GM18505 (cell line): ENCODE measurements at regions not wholly inside any gene's neighbourhood (a gene's known extent, or its start where the extent isn't known, plus 50 kb on each side); places are given as distances from the start of the nearest gene placed in this dataset.

Experiments used
- ATAC-seq: cut with Tn5 transposase; IDR thresholded peaks from one replicate; pipeline ENCODE4 v1.9.1; 2021; ENCODE audit not compliant: unreplicated experiment
- POLR2A ChIP-seq: IDR thresholded peaks from 4 replicates; pipeline ENCODE4 v1.6.1; 2011; ENCODE audit warnings: borderline replicate concordance; ENCODE audit not compliant: insufficient read depth, insufficient read length; ENCODE audit errors: extremely low read depth

DNA sequence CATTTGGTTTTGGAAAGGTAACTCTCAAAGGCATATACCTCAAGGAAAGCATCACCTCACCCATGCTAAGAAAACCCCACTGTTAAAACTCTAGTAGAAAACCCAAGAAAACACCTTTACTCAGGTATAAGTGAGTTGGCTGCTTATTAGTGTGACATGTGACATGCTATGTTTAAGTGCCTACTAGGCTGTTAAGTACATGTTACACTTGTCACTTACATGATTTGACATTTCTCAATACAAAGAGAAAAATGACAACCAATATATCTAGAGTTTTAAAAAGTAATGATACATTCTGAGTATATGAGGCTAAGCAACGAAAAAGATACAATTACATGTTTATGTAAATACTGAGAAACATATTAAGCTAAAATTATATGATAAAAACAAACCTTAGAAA is 1548.3 kb upstream of the TENM3 start:
- TF ChIP-seq POLR2A: no peak

DNA sequence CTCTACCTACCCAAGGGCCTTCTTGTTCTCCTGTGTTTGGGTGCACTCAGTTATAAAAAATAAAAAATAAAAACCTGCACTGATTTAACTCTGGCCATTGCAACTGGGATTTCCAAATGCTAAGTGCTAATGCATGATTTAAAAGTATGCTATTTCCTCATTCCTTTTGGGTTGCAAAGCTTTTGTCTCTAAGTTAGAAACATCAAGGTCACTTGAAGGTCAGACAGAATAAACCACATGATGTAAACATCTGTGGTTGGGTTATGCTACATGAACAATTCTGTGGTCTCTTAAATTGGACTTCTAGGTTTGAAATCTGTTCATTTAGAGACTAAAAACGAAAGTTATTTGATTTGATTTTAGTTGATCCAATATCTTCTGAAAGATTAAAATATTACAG is 1547.4 kb upstream of the TENM3 start:
- TF ChIP-seq POLR2A: no peak

More for the DNA sequence above, 1548.3 kb upstream of the TENM3 start:
- ATAC-seq: no peak

DNA sequence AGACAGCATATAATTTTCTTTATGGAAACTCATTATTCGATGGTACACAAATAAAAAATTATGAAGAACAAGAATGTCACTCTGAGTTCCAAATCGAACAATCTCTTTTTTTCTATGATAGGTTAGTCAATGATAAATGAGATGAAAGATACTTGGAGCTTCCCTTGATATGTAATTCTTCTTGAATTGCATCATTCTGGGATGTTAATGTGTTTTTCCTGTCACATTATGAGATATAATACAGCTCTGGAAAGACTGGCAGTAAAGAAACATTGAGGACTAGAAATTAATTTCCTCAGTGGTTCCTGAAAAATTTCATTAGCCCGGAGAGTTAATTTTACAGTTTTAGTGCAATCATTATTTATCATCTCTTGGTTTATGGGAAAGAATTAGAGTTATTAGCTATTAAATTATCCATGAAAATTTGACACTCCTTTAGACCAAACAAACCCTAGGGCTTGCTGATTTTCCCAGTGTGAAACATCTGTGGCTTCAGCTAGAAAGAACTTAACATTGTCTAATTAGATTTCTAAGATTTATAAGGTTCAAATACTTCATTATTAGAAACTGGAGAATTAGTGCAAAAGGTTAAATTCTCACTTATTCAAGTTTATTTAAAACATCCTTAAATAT is 1546.6 kb upstream of the TENM3 start:
- ATAC-seq: no peak
- no peak for TF ChIP-seq POLR2A

More for the DNA sequence above, 1547.4 kb upstream of the TENM3 start:
- ATAC-seq: no peak

DNA sequence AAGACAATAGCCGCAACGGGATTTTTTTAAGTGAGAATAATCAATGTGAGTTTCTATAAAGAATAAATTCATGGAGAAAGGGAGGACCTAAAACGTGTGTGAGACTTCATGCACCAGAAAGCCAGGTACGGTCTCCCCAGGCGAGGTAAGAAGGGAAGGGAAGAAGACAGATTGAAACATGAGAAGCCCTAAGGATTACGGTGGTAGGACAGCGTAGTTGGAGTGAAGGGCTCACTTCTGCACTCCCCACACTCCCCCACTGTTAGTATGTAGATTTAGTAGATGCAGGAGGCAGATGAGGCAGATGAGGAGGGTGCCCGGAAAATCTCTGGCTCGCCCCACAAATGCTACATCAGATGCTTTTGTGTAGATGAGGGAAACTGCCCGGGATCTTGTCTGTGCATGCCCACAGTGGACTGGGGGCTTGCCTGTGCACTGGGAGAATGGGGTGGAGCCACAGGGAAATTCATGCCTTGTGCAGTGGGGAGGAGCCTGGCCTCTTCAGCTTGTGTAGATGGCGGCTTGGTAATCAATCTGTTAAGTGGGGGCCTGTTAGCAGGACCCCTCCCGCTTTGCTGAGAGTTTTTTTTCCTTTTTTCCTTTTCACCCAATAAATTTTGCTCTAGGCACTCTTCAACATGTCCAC is 1544.5 kb upstream of the TENM3 start:
- no peak for ATAC-seq

DNA sequence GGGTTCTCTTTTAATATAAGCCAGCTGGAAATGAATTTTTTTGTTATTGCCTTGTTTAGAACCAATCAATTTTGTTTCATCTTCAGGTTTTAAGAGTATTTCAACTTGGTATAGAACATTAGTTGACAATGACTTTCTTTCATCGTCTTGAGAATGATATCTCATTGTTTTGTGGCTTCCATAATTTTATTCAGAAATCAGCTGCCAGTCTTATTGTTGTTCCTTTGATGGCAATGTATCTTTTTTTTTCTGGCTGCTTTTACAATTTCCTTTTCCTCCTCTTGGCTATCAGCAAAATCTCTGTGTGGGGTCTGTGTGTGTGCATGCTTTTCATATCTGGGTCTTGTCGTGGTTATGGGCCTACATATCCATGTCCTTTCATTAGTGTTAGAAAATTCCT is 1536.4 kb upstream of the TENM3 start:
- ATAC-seq: no peak
- TF ChIP-seq POLR2A: no peak

More for the DNA sequence above, 1544.5 kb upstream of the TENM3 start:
- TF ChIP-seq POLR2A: no peak

DNA sequence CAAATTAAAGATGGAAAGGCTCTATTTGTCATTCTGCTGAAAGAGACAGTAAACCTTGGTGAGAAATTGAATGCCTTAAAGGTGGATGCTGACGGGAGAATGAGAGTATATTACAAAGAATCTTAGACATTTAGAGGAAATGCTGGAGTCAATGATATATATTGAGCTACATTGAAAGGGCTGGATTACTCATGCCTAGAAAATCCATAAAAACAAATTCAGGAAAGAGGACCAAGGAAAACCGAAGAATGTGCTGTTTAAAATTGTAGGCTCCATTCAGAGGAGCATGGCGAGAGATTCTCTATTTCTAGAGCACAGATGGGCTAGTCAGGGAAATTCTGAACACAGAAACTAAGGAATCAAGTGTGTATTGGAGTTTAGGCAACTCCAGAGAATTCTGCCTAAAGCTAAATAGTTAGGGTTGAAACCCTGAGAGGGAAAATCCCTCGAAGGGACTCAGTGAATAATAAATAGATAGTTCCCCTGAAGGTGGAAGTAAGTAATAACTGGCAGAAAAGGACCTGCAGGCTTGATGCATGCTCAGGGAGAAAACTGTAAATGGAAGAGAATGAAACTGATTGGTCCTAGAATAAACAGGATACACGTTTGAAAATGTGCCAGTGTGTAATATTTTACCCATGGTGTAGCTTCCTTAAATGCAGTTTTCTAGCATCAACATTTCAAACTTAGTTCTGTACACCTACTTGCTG is 1532.4 kb upstream of the TENM3 start:
- no peak for ATAC-seq
- no peak for TF ChIP-seq POLR2A

DNA sequence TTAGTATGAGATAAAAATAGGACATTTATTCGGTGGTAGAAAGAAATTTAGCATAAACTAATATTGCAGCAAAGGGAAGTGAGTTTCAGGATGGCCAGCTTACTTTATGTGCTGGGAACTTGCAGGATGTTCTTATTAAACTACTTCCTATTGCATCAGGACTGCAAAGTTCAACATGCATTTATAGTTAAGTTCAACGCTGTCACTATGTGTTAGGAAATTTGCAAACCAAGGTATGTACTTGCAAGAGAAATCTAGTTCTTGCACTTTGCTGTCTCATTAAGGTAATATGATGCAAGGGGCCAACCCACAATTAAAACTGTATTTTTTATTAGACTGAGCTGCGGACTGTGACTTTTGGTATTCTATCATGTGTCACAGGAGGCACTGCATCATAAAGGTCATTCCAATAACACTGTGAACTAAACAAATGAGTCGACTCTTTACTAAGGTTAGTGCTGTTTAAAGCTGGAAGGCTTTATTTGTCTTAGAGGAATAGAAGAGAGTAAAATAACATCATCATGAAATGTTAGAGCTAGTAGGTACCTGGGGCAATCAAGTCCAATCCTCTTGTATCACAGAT is 1525.7 kb upstream of the TENM3 start:
- no peak for ATAC-seq
- no peak for TF ChIP-seq POLR2A

DNA sequence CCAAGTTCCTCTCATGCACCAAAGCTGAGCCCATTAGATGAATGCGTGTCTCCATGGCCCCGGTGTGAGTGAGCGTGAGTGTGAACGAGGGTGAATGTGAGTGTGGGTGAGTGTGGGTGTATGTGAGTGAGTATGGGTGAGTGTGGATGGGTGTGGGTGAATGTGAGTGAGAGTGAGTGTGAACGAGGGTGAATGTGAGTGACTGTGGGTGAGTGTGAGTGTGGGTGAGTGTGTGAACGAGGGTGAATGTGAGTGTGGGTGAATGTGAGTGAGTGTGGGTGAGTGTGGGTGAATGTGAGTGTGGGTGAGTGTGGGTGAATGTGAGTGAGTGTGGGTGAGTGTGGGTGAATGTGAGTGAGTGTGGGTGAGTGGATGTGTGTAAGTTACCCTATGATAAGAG is 1521.8 kb upstream of the TENM3 start:
- ATAC-seq: no peak
- TF ChIP-seq POLR2A: no peak

DNA sequence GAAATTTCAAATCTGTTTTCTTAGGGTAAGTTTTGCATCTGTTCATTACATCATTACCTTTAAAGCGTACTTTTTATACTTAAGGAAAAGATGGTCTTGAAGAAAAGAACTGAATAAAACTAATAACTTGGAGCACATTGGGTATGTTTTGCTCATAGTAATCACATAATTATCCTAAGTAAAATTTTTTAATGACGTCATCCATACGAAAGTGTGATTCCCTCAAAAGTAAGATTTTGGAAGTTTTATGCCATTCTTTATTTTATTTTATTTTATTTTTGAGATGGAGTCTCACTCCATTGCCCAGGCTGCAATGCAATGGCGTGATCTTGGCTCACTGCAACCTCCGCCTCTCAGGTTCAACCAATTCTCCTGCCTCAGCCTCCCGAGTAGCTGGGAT is 1516.6 kb upstream of the TENM3 start:
- no peak for ATAC-seq
- no peak for TF ChIP-seq POLR2A

DNA sequence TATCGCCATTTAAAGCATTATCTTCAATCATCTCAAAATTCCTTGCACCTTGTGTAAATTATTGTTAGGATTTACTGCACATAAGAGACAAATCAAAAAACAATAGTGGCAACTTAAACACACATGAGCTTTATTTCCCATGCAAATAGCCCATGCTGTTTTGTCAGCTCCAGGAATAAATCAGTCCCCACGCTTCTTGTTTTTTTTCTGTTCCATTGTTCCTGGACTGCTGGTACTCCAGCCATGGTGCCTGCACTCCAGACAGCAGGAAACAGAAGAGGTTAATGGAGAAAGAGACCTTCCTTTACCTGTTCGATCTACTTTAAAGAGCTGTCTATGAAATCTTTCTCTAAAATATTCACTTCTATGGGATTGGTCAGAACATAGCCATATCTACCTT is 1515.7 kb upstream of the TENM3 start:
- no peak for TF ChIP-seq POLR2A
- no peak for ATAC-seq

DNA sequence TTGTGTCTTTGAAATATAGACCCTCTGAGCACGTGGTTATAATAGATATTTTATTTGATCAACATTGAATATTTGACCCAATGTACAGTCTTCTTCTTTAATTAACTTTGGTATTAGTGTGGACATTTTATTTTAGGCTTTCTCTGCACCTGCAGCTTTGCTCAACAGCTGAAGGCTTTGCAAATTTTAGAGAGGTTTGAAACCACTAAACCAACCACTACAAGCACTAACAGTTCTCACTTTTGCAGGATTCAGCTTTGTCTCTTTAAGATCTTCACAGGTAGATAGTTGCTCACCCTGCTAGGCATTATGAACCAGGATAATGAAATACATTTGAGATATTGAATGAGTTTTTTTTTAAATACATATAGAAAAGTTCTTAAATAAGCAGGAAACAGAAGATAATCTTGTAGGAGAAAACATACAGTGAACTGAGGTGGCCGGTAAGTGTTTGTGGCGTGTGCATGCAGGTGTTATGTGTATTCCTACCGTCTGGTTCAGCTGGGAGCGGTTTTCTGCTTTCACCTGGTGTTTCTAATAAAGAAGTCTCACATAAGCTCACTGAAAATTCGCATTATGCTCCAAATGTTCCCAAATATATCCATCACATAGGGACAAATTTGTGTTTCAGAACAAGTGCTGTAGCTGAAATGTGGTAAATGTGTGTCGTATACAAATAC is 1508.3 kb upstream of the TENM3 start:
- ATAC-seq: no peak
- TF ChIP-seq POLR2A: no peak

DNA sequence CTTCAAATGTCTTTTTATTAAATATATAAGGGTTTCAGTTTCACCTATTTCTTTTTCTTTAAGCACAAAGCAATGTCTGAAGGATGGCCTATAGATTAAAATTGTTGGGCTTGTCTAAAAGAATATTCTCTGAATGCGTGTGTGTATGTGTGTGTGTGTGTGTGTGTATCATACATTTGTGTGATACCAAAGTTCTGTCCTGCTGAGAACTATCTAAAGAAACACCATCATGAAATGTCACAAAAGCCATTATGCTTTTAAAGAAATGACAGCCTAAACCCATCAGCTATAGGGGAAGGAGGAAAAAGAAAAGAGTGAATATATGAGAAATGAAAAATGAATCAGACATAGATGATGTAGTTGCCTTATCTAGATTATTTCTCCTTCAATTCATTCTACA is 1501.5 kb upstream of the TENM3 start:
- no peak for ATAC-seq
- TF ChIP-seq POLR2A: no peak

DNA sequence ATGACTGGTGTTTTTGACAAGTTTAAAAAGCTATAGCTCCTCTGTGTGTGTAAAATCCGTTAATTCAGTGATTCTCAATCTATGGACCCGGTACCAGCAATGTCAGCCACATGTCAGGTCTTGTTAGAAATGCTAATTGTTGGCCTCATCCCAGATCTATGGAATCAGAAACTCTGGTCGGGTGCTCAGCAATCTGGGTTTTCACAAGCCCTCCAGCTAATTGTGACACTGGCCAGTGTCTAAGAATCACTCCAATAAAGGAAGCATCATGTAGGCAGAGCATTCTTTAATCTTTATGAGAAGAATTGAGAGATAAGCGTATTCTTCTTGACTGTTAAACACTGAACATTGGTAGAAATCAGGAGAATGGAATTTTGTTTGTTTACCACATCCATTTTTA is 1498.2 kb upstream of the TENM3 start:
- TF ChIP-seq POLR2A: no peak
- ATAC-seq: no peak
